ENCODE measurements at regions not wholly inside any gene's neighbourhood (a gene's known extent, or its start where the extent isn't known, plus 50 kb on each side); places are given as distances from the start of the nearest gene placed in this dataset.

DNA sequence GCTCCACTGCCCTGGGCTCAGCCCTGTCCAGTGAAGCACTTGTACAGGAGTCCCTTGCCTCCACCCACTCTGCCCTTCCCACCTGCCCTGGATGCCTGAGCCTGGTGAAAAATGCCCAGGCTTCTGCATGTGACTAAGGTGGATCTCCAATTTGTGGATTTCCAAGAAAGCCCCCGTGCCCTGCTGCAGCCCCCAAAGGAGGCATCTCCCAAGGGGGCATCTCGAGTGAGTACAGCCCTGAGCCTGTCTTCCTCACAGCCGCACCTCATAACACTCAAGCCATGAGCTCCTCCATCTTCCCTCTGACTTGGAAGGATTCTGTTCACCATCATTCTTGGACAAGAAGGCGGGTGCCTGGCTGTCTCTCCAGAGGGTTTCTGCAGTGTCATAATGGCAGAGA lies 158.0 kb upstream of the PPP1R26 start (continued):
- TF ChIP-seq, protein P1, sequence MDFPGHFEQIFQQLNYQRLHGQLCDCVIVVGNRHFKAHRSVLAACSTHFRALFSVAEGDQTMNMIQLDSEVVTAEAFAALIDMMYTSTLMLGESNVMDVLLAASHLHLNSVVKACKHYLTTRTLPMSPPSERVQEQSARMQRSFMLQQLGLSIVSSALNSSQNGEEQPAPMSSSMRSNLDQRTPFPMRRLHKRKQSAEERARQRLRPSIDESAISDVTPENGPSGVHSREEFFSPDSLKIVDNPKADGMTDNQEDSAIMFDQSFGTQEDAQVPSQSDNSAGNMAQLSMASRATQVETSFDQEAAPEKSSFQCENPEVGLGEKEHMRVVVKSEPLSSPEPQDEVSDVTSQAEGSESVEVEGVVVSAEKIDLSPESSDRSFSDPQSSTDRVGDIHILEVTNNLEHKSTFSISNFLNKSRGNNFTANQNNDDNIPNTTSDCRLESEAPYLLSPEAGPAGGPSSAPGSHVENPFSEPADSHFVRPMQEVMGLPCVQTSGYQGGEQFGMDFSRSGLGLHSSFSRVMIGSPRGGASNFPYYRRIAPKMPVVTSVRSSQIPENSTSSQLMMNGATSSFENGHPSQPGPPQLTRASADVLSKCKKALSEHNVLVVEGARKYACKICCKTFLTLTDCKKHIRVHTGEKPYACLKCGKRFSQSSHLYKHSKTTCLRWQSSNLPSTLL (IDR thresholded peaks at IDR 0.05): no peak
- no peak for TF ChIP-seq ZBTB8A (IDR thresholded peaks at IDR 0.05; ENCODE audit: partially characterized antibody)
- no peak for TF ChIP-seq GATA2 (CRISPR knock-in tag; IDR thresholded peaks at IDR 0.05)
- no peak for TF ChIP-seq HIVEP1 (CRISPR knock-in tag; IDR thresholded peaks at IDR 0.05)
- TF ChIP-seq RBM25 (IDR thresholded peaks at IDR 0.05; ENCODE audit: low read depth, low read length, severe bottlenecking): no peak
- no peak for TF ChIP-seq MYBL2 (IDR thresholded peaks at IDR 0.05; ENCODE audit: low read depth)
- TF ChIP-seq MYBL2 (CRISPR knock-in tag; IDR thresholded peaks at IDR 0.05; ENCODE audit: borderline replicate concordance): no peak
- TF ChIP-seq BMI1 (IDR thresholded peaks at IDR 0.05; ENCODE audit: low read length): no peak
- TF ChIP-seq GTF2E2 (tag; IDR thresholded peaks at IDR 0.05): no peak

- Histone ChIP-seq H2AFZ (ENCODE audit: low read depth, low read length) (no peak overlapping the region), H3K36me3 (ENCODE audit: control insufficient read depth, insufficient read depth, low read length) (no peaks in the 10 kb centered on the region), H3K9me1 (ENCODE audit: control insufficient read depth, insufficient read depth, low read length) (no peaks in the 10 kb centered on the region), H3K9me3 (replicated peaks; ENCODE audit: control insufficient read depth, insufficient read depth, low read depth, low read length) (no peaks in the 10 kb centered on the region), H3K4me3 (no peak overlapping the region), H3K27me3 (ENCODE audit: control insufficient read depth in 2 of 2, insufficient read depth in 2 of 2, low read length in 2 of 2) (peaks cover 0 to 25% of the 10 kb centered on the region in 2 experiments; a peak in 2 of 5 replicates), H3K27ac (ENCODE audit: extremely low read depth, low read depth, low read length) (no peak overlapping the region), H4K20me1 (replicated peaks; ENCODE audit: control insufficient read depth, insufficient read depth, low read length) (no peaks in the 10 kb centered on the region), H3K4me1 (replicated peaks in 1 of 2; ENCODE audit: control insufficient read depth in 2 of 2, insufficient read depth in 2 of 2, low read length in 2 of 2) (no peaks in the 10 kb centered on the region), H3K79me2 (ENCODE audit: control insufficient read depth, insufficient read depth, low read length) (no peaks in the 10 kb centered on the region), H3K4me2 (ENCODE audit: insufficient read depth, low read length) (no peak overlapping the region), H3K9ac (ENCODE audit: insufficient read depth in 1 of 2, low read depth in 2 of 2, low read length in 2 of 2) (no peak overlapping the region)
- intact Hi-C loops (cut with micrococcal nuclease) (no loop called here), in situ Hi-C loops (cut with MboI) (no loop called here)
- CTCF ChIA-PET (ENCODE audit: low intra/inter-chr PET ratio): no interaction called here
- POLR2A ChIA-PET: interaction anchor here (1.1 kb wide), 1 partner anchor 17 kb away, joined by 3 read pairs; no protein-coding TSS in a partner anchor
- no peak for ATAC-seq
- WGBS (ENCODE audit: insufficient coverage, low coverage, missing lambda C conversion rate): 0% methylated on average over 6 of the region's 6 CpGs
- BruUV-seq (replicated peaks): no TSS peak
- no peak for DNase-seq (ENCODE audit: extremely low read depth in 1 of 4, low spot score in 3 of 4)
- TF ChIP-seq RAD21 (CRISPR knock-in tag; conservative IDR thresholded peaks at IDR 0.05 in 1 of 2, IDR thresholded peaks at IDR 0.05 in 1 of 2): 0 out of 4 replicates have a peak, but pooled peaks of 1 of the 2 experiments have one; percentile 8
- TF ChIP-seq, protein P2, sequence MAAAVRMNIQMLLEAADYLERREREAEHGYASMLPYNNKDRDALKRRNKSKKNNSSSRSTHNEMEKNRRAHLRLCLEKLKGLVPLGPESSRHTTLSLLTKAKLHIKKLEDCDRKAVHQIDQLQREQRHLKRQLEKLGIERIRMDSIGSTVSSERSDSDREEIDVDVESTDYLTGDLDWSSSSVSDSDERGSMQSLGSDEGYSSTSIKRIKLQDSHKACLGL (CRISPR knock-in tag; IDR thresholded peaks at IDR 0.05; ENCODE audit: borderline replicate concordance, poor library complexity, severe bottlenecking): no peak
- no peak for FAIRE-seq
Observed at GRCh38 chr9:135324329-135324728, 155.3 kb upstream of the PPP1R26 start.

All from K562 (cell line).